HCT116 (cell line): ENCODE measurements at regions not wholly inside any gene's neighbourhood (a gene's known extent, or its start where the extent isn't known, plus 50 kb on each side); places are given as distances from the start of the nearest gene placed in this dataset.
"Not testable (repeated sequence)": the region's sequence is repeated elsewhere in the genome, so short reads cannot be mapped to it uniquely, and the experiment has no call there.

Experiments used
- ATAC-seq: fragments of 200-7000 bp; cut with Tn5 transposase; 2 replicates; pipeline ENCODE4 v1.9.1; 2020; ENCODE audit warnings: mild to moderate bottlenecking, moderate library complexity
- BruUV-seq: library from RNA; stranded (reverse); fragments of 400-500 nt; replicated peaks from 2 replicates; lab custom pipeline; 2021; lab: Mats Ljungman, UMichigan
- CTCF ChIA-PET: fragments of 300-600 bp; sonication (Branson Sonifier 250); formaldehyde crosslinking; loops from one replicate; lab custom pipeline; 2021; ENCODE audit warnings: antibody characterized with exemption; lab: Charles Lee
- POLR2A ChIA-PET: fragments of 300-600, 350-600 bp; sonication (Branson Sonifier 250); formaldehyde crosslinking; loops from one replicate; lab custom pipeline; 2021; ENCODE audit warnings: antibody characterized with exemption; lab: Charles Lee
- RAD21 ChIA-PET, 2 experiments: fragments of 300-600 bp; sonication (Branson Sonifier 250); formaldehyde crosslinking; loops; one replicate each; lab custom pipeline; 2023; ENCODE audit warnings: low total read pairs in 2 of 2; ENCODE audit not compliant: uncharacterized antibody in 2 of 2, unreplicated experiment in 2 of 2, low non-redundant PET in 1 of 2; lab: Charles Lee
- DNase-seq: peaks from one replicate; pipeline ENCODE4 v3.0.0-alpha.2; 2010; ENCODE audit warnings: low read depth, low spot score
- H2AFZ ChIP-seq: fragments of 200-600 bp; shearing (Covaris generic), sonication (generic); 2 replicates; pipeline ENCODE4 v1.6.1; 2017; ENCODE audit warnings: low read depth, mixed run types, mixed read lengths, antibody characterized with exemption, low read length; ENCODE audit not compliant: poor library complexity, severe bottlenecking
- H3K27ac ChIP-seq: 2 replicates; pipeline ENCODE4 v1.5.1; 2012; ENCODE audit warnings: low read depth, low read length
- H3K27me3 ChIP-seq: fragments of 200-600 bp; sonication (generic); 2 replicates; pipeline ENCODE4 v1.6.1; 2016; ENCODE audit warnings: mixed run types, low read length, mixed read lengths; ENCODE audit not compliant: insufficient read depth
- H3K36me3 ChIP-seq, 2 experiments: fragments of 200-500 bp in 1 of 2; fragments of 200-600 bp in 1 of 2; sonication (Bioruptor generic) in 1 of 2; sonication (generic) in 1 of 2; 2 replicates each; pipeline versions ENCODE4 v1.5.1 to v1.6.1; 2014 to 2016; ENCODE audit warnings: low read length in 2 of 2, inconsistent platforms in 1 of 2, mixed read lengths in 1 of 2, mixed run types in 1 of 2; ENCODE audit not compliant: insufficient read depth in 2 of 2, control insufficient read depth in 1 of 2
- H3K4me1 ChIP-seq, 2 experiments: fragments of 200-600 bp in 1 of 2; sonication (generic) in 1 of 2; 2 replicates each; pipeline versions ENCODE4 v1.5.1 to v1.6.1; 2012 to 2017; ENCODE audit warnings: low read length in 2 of 2, inconsistent platforms in 1 of 2, mild to moderate bottlenecking in 1 of 2, mixed read lengths in 1 of 2, mixed run types in 1 of 2, moderate library complexity in 1 of 2; ENCODE audit not compliant: insufficient read depth in 2 of 2, control insufficient read depth in 1 of 2
- H3K4me2 ChIP-seq: fragments of 200-600 bp; sonication (generic); 2 replicates; pipeline ENCODE4 v1.6.1; 2017; ENCODE audit warnings: mixed run types, low read length, mixed read lengths
- H3K4me3 ChIP-seq, 2 experiments: fragments of 200-600 bp in 1 of 2; sonication (generic) in 1 of 2; replicated peaks in 1 of 2; 2 replicates each; pipeline ENCODE4 v1.5.1; 2011 to 2016; ENCODE audit warnings: low read length in 2 of 2, control low read depth in 1 of 2, low read depth in 1 of 2, mild to moderate bottlenecking in 1 of 2, mixed read lengths in 1 of 2, mixed run types in 1 of 2
- H3K79me2 ChIP-seq: fragments of 200-600 bp; sonication (generic); 2 replicates; pipeline ENCODE4 v1.6.1; 2017; ENCODE audit warnings: mild to moderate bottlenecking, mixed run types, low read length, moderate library complexity, mixed read lengths; ENCODE audit not compliant: insufficient read depth
- H3K9ac ChIP-seq: fragments of 200-600 bp; sonication (generic); 2 replicates; pipeline ENCODE4 v1.6.1; 2016; ENCODE audit warnings: low read length, mixed read lengths
- H3K9me2 ChIP-seq: fragments of 200-600 bp; sonication (generic), shearing (Covaris generic); 2 replicates; pipeline ENCODE4 v1.6.1; 2017; ENCODE audit warnings: mixed run types, mild to moderate bottlenecking, moderate library complexity; ENCODE audit not compliant: insufficient read depth
- H3K9me3 ChIP-seq, 2 experiments: fragments of 200-500 bp in 1 of 2; fragments of 200-600 bp in 1 of 2; sonication (Bioruptor generic) in 1 of 2; sonication (generic) in 1 of 2; 2 replicates each; pipeline ENCODE4 v1.6.1; 2014 to 2017; ENCODE audit warnings: low read length in 2 of 2, mixed read lengths in 2 of 2, inconsistent platforms in 1 of 2, low read depth in 1 of 2, mild to moderate bottlenecking in 1 of 2, mixed run types in 1 of 2, moderate library complexity in 1 of 2; ENCODE audit not compliant: control insufficient read depth in 1 of 2, insufficient read depth in 1 of 2
- H4K20me1 ChIP-seq: fragments of 200-600 bp; sonication (generic), shearing (Covaris generic); 2 replicates; pipeline ENCODE4 v1.6.1; 2017; ENCODE audit warnings: mixed run types, mild to moderate bottlenecking, moderate library complexity; ENCODE audit not compliant: insufficient read depth
- CBX3 ChIP-seq: IDR thresholded peaks from 2 replicates; pipeline ENCODE4 v1.6.1; 2012; ENCODE audit warnings: low read depth
- EZH2 ChIP-seq: fragments of 200-600 bp; sonication (generic); IDR thresholded peaks from 2 replicates; pipeline ENCODE4 v1.6.1; 2017; ENCODE audit warnings: antibody characterized with exemption, mixed run types
- EZH2phosphoT487 ChIP-seq: fragments of 200-600 bp; IDR thresholded peaks from 2 replicates; pipeline ENCODE4 v1.6.1; 2018; ENCODE audit warnings: antibody characterized with exemption, borderline replicate concordance
- POLR2A ChIP-seq: IDR thresholded peaks from 2 replicates; pipeline ENCODE4 v1.7.0; 2011; ENCODE audit warnings: borderline replicate concordance; ENCODE audit not compliant: insufficient read depth, insufficient read length; ENCODE audit errors: extremely low read depth
- RAD21 ChIP-seq: IDR thresholded peaks from 2 replicates; pipeline ENCODE4 v1.6.1; 2012; ENCODE audit warnings: low read depth, mild to moderate bottlenecking
- SP1 ChIP-seq: IDR thresholded peaks from 2 replicates; pipeline ENCODE4 v1.6.1; 2012; ENCODE audit warnings: low read depth
- SRF ChIP-seq: IDR thresholded peaks from 2 replicates; pipeline ENCODE4 v1.6.1; 2012; ENCODE audit warnings: low read depth
- TCF7L2 ChIP-seq: IDR thresholded peaks from 2 replicates; pipeline ENCODE4 v1.7.0; 2011; ENCODE audit warnings: borderline replicate concordance, inconsistent platforms; ENCODE audit not compliant: insufficient read depth, insufficient read length; ENCODE audit errors: extremely low read depth
- YY1 ChIP-seq: IDR thresholded peaks from 2 replicates; pipeline ENCODE4 v1.6.1; 2011; ENCODE audit warnings: low read length, low read depth, moderate library complexity, mild to moderate bottlenecking; ENCODE audit not compliant: insufficient replicate concordance; ENCODE audit errors: extremely low read depth
- ZFX ChIP-seq: fragments of 450-650 bp; IDR thresholded peaks from 2 replicates; pipeline ENCODE4 v1.6.1; 2017
- intact Hi-C: fragments of 100-400 bp; cut with micrococcal nuclease; formaldehyde crosslinking; loops from 2 replicates; pipeline ENCODE4 v1.10.0; 2022
- TF ChIP-seq, protein P1 (sequence below): IDR thresholded peaks from 2 replicates; pipeline ENCODE4 v1.6.1; 2012

DNA sequence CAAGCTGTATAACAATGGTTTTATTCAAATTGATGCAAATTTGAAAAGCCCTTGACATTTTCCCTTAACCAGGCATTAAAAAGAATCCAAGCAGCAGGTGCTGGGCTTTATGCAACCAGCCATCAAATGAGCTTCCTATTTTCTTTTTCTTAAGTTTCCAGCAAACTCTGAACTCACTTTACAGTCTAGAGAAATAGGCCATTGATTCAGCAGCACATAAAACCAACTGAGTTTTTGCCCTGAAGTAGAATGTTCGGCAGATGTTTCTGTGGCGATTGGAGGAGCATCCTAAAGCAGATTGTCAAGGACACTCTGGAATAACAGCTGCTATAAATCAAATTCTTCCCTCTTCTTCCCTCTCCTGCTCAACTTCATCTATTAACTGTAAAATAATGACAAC, 582.8 kb upstream of the CPEB2 start:
- H4K20me1 ChIP-seq: no peaks in the 10 kb centered on the region
- ATAC-seq (no peak), DNase-seq (no peak)
- intact Hi-C loops: no loop called here
- no peaks in the 10 kb centered on the region for H3K79me2 ChIP-seq
- H3K36me3 ChIP-seq: no peaks in the 10 kb centered on the region
- H3K9me2 ChIP-seq: no peaks in the 10 kb centered on the region
- no peak overlapping the region for H3K9ac ChIP-seq
- H3K9me3 ChIP-seq: peaks cover 0 to 6% of the 10 kb centered on the region in 2 experiments; a peak in 2 of 4 replicates
- H2AFZ ChIP-seq: no peak overlapping the region
- H3K27ac ChIP-seq: no peak overlapping the region
- H3K4me3 ChIP-seq: no peak overlapping the region
- no peak overlapping the region for H3K4me2 ChIP-seq
- ChIA-PET POLR2A (no interaction called here), CTCF (no interaction called here), RAD21 (no interaction called here)
- TF ChIP-seq EZH2: no peak
- no peak for TF ChIP-seq POLR2A
- TF ChIP-seq EZH2phosphoT487: no peak
- TF ChIP-seq TCF7L2: no peak
- no peak for TF ChIP-seq RAD21
- TF ChIP-seq ZFX: no peak
- TF ChIP-seq, protein P1, sequence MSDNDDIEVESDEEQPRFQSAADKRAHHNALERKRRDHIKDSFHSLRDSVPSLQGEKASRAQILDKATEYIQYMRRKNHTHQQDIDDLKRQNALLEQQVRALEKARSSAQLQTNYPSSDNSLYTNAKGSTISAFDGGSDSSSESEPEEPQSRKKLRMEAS: no peak
- TF ChIP-seq SRF: no peak
- no peak for TF ChIP-seq CBX3
- TF ChIP-seq SP1: no peak
- TF ChIP-seq YY1: no peak
- H3K27me3 ChIP-seq: no peaks in the 10 kb centered on the region
- no TSS peak for BruUV-seq
- no peaks in the 10 kb centered on the region for H3K4me1 ChIP-seq

DNA sequence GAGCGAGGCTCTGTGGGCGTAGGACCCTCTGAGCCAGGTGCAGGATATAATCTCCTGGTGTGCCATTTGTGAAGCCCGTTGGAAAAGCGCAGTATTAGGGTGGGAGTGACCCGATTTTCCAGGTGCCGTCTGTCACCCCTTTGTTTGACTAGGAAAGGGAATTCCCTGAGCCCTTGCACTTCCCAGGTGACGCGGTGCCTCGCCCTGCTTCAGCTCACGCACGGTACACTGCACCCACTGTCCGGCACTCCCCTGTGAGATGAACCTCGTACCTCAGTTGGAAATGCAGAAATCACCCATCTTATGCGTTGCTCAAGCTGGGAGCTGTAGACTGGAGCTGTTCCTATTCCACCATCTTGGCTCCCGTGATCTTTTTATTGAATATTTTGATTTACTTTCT, 576.0 kb upstream of the CPEB2 start:
- H3K79me2 ChIP-seq, intact Hi-C loops, BruUV-seq, H3K4me3 ChIP-seq, CTCF ChIA-PET, ATAC-seq, POLR2A ChIA-PET, H3K9me2 ChIP-seq, H3K36me3 ChIP-seq, H4K20me1 ChIP-seq, RAD21 ChIA-PET, H3K4me2 ChIP-seq, H3K27me3 ChIP-seq, H3K4me1 ChIP-seq, H3K27ac ChIP-seq, H3K9ac ChIP-seq, H2AFZ ChIP-seq, DNase-seq: not testable (repeated sequence)
- H3K9me3 ChIP-seq: peaks cover 0 to 16% of the 10 kb centered on the region in 2 experiments; a peak in 2 of 4 replicates
